Fibroblast of lung (primary cell): ENCODE measurements at regions not wholly inside any gene's neighbourhood (a gene's known extent, or its start where the extent isn't known, plus 50 kb on each side); places are given as distances from the start of the nearest gene placed in this dataset.

Experiments used
- DNase-seq, 2 donors: peaks; one replicate each; pipeline versions ENCODE4 v3.0.0 to v3.0.0-alpha.2; 2010; ENCODE audit warnings: low read depth in 2 of 2
- H2AFZ ChIP-seq: 2 replicates; pipeline ENCODE4 v1.5.1; 2012; ENCODE audit warnings: low read length, control low read depth, inconsistent platforms
- H3K27ac ChIP-seq: 2 replicates; pipeline ENCODE4 v1.5.1; 2011; ENCODE audit warnings: low read length, control low read depth; ENCODE audit not compliant: insufficient read depth
- H3K27me3 ChIP-seq: 2 replicates; pipeline ENCODE4 v1.5.1; 2011; ENCODE audit warnings: mild to moderate bottlenecking, low read length; ENCODE audit not compliant: control insufficient read depth, insufficient read depth
- H3K36me3 ChIP-seq: 2 replicates; pipeline ENCODE4 v1.5.1; 2011; ENCODE audit warnings: low read length; ENCODE audit not compliant: control insufficient read depth, insufficient read depth
- H3K4me1 ChIP-seq: 2 replicates; pipeline ENCODE4 v1.5.1; 2011; ENCODE audit warnings: low read length; ENCODE audit not compliant: control insufficient read depth, insufficient read depth; ENCODE audit errors: extremely low read depth
- H3K4me2 ChIP-seq: 2 replicates; pipeline ENCODE4 v1.5.1; 2011; ENCODE audit warnings: low read length, control low read depth; ENCODE audit not compliant: insufficient read depth; ENCODE audit errors: extremely low read depth
- H3K4me3 ChIP-seq, 4 experiments: fragments of 200-600 bp in 1 of 4; sonication (generic) in 1 of 4; replicated peaks in 1 of 4; 2 replicates each; pipeline ENCODE4 v1.5.1; 2011 to 2016; ENCODE audit warnings: low read length in 4 of 4, low read depth in 3 of 4, mild to moderate bottlenecking in 3 of 4, control low read depth in 2 of 4, inconsistent platforms in 1 of 4, mixed read lengths in 1 of 4; ENCODE audit not compliant: insufficient read depth in 1 of 4; ENCODE audit errors: control extremely low read depth in 1 of 4
- H3K79me2 ChIP-seq: 2 replicates; pipeline ENCODE4 v1.5.1; 2012; ENCODE audit warnings: mild to moderate bottlenecking, low read length, inconsistent platforms; ENCODE audit not compliant: control insufficient read depth, insufficient read depth
- H3K9ac ChIP-seq: 2 replicates; pipeline ENCODE4 v1.5.1; 2011; ENCODE audit warnings: mild to moderate bottlenecking, low read length, control low read depth; ENCODE audit not compliant: insufficient read depth
- H3K9me3 ChIP-seq: 2 replicates; pipeline ENCODE4 v1.5.1; 2012; ENCODE audit warnings: low read depth, low read length; ENCODE audit not compliant: control insufficient read depth, insufficient read depth
- H4K20me1 ChIP-seq: 2 replicates; pipeline ENCODE4 v1.5.1; 2011; ENCODE audit warnings: low read length; ENCODE audit not compliant: control insufficient read depth, insufficient read depth; ENCODE audit errors: extremely low read depth
- CTCF ChIP-seq, 2 donors: IDR thresholded peaks in 1 of 2; conservative IDR thresholded peaks in 1 of 2; 1 replicate in 1 of 2; 2 replicates in 1 of 2; pipeline ENCODE4 v1.5.1; 2011 to 2012; ENCODE audit warnings: low read length in 2 of 2, control low read depth in 1 of 2, inconsistent platforms in 1 of 2, low read depth in 1 of 2, mild to moderate bottlenecking in 1 of 2
- EZH2 ChIP-seq: IDR thresholded peaks from 2 replicates; pipeline ENCODE4 v1.5.1; 2012; ENCODE audit warnings: low read length, control low read depth, mild to moderate bottlenecking; ENCODE audit errors: missing control alignments

- TF ChIP-seq EZH2 (no peak), CTCF (conservative IDR thresholded peaks at IDR 0.05 in 1 of 2, IDR thresholded peaks at IDR 0.05 in 1 of 2; ENCODE audit: low read depth in 1 of 2, low read length in 2 of 2) (no peak)
- Histone ChIP-seq H3K4me2 (no peak overlapping the region), H2AFZ (no peak overlapping the region), H3K36me3 (no peaks in the 10 kb centered on the region), H4K20me1 (no peaks in the 10 kb centered on the region), H3K27ac (no peak overlapping the region), H3K4me3 (no peak overlapping the region), H3K27me3 (no peaks in the 10 kb centered on the region), H3K4me1 (peaks cover 19% of the 10 kb centered on the region), H3K79me2 (no peaks in the 10 kb centered on the region), H3K9ac (no peak overlapping the region), H3K9me3 (no peaks in the 10 kb centered on the region)
- peak in 1 of 2 donors; percentile 33 for DNase-seq
Measured at GRCh38 chr11:19379465-19379864, 138.7 kb upstream of the E2F8 start.

DNA sequence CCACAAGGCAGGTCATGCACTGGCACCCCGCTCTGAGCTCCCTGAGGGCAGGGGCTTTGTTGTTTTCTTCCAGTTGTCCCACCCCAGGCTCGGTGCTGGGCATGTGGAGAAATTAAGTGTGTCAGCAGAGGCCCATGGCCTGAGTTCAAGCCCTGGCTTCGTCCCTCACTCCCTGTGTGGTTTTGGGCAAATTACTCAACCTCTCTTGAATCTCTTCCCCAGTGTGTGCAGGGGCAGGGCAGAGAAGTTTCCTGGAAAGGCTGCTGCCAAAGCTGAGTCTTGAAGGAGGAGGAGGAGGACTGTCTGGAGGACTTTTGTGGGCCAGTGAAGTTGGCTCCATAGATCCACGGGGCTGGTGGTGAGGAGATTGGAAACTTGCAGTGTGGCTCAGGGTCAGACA is 138.1 kb upstream of the E2F8 start:
- Histone ChIP-seq H3K9me3 (no peaks in the 10 kb centered on the region), H3K4me1 (peaks cover 19% of the 10 kb centered on the region), H3K4me3 (no peak overlapping the region), H3K79me2 (no peaks in the 10 kb centered on the region), H2AFZ (no peak overlapping the region), H3K27ac (no peak overlapping the region), H3K9ac (no peak overlapping the region), H3K4me2 (no peak overlapping the region), H3K27me3 (no peaks in the 10 kb centered on the region), H4K20me1 (no peaks in the 10 kb centered on the region), H3K36me3 (no peaks in the 10 kb centered on the region)
- no peak for DNase-seq
- no peak for TF ChIP-seq CTCF (conservative IDR thresholded peaks at IDR 0.05 in 1 of 2, IDR thresholded peaks at IDR 0.05 in 1 of 2; ENCODE audit: low read depth in 1 of 2, low read length in 2 of 2)

- Histone ChIP-seq H3K79me2 (no peaks in the 10 kb centered on the region), H3K4me3 (no peak overlapping the region), H3K9ac (no peak overlapping the region), H3K27ac (no peak overlapping the region), H2AFZ (no peak overlapping the region), H3K4me1 (peaks cover 27% of the 10 kb centered on the region), H3K4me2 (no peak overlapping the region), H3K36me3 (no peaks in the 10 kb centered on the region), H3K9me3 (no peaks in the 10 kb centered on the region), H4K20me1 (no peaks in the 10 kb centered on the region), H3K27me3 (no peaks in the 10 kb centered on the region)
- TF ChIP-seq EZH2: no peak
- TF ChIP-seq CTCF (conservative IDR thresholded peaks at IDR 0.05 in 1 of 2, IDR thresholded peaks at IDR 0.05 in 1 of 2; ENCODE audit: low read depth in 1 of 2, low read length in 2 of 2): no peak
- DNase-seq: no peak
Measured at GRCh38 chr11:19377881-19378280, 137.1 kb upstream of the E2F8 start.
